C4-2B (cell line): ENCODE measurements at regions not wholly inside any gene's neighbourhood (a gene's known extent, or its start where the extent isn't known, plus 50 kb on each side); places are given as distances from the start of the nearest gene placed in this dataset.

Experiments used
- H3K27ac ChIP-seq: fragments of 450-650 bp; 2 replicates; pipeline ENCODE4 v1.5.1; 2017
- CTCF ChIP-seq: fragments of 450-650 bp; conservative IDR thresholded peaks from 2 replicates; pipeline ENCODE4 v1.5.1; 2017; ENCODE audit warnings: mild to moderate bottlenecking
- ZFX ChIP-seq: fragments of 450-650 bp; IDR thresholded peaks from 2 replicates; pipeline ENCODE4 v1.6.1; 2017

- TF ChIP-seq ZFX (no peak), CTCF (no peak)
- H3K27ac ChIP-seq, result no peak overlapping the region
Measured at GRCh38 chr16:65945493-65945892, 421.0 kb upstream of the CDH5 start.

GRCh38 chr16:65944361-65944760, 422.1 kb upstream of the CDH5 start:
- no peak overlapping the region for H3K27ac ChIP-seq
- TF ChIP-seq ZFX (no peak), CTCF (no peak)

- TF ChIP-seq CTCF (no peak), ZFX (no peak)
- no peak overlapping the region for H3K27ac ChIP-seq
Measured at GRCh38 chr16:65940711-65941110, 425.8 kb upstream of the CDH5 start.

GRCh38 chr16:65938083-65938482, 428.4 kb upstream of the CDH5 start:
- no peak overlapping the region for H3K27ac ChIP-seq
- TF ChIP-seq ZFX (no peak), CTCF (no peak)

- H3K27ac ChIP-seq, result no peak overlapping the region
- TF ChIP-seq ZFX, result no peak
- no peak for TF ChIP-seq CTCF
Measured at GRCh38 chr16:65937455-65937854, 429.0 kb upstream of the CDH5 start.

GRCh38 chr16:65936096-65936495, 430.4 kb upstream of the CDH5 start:
- TF ChIP-seq ZFX (no peak), CTCF (no peak)
- H3K27ac ChIP-seq, result no peak overlapping the region

GRCh38 chr16:65934443-65934842, 432.0 kb upstream of the CDH5 start:
- TF ChIP-seq CTCF (no peak), ZFX (no peak)
- H3K27ac ChIP-seq, result no peak overlapping the region

- no peak for TF ChIP-seq CTCF
- H3K27ac ChIP-seq, result no peak overlapping the region
Measured at GRCh38 chr16:65933703-65934102, 432.8 kb upstream of the CDH5 start.
